HEK293 (cell line): ENCODE measurements at regions not wholly inside any gene's neighbourhood (a gene's known extent, or its start where the extent isn't known, plus 50 kb on each side); places are given as distances from the start of the nearest gene placed in this dataset.

ENCODE experiments used
- CTCF ChIA-PET: fragments of 350-600 bp; formaldehyde crosslinking; extraction: SDS; loops from one replicate; lab custom pipeline; 2021; ENCODE audit warnings: antibody characterized with exemption; lab: Yijun Ruan, JAX
- POLR2A ChIA-PET: fragments of 300-600 bp; formaldehyde crosslinking; extraction: SDS; loops from one replicate; lab custom pipeline; 2020; ENCODE audit warnings: antibody characterized with exemption, inconsistent platforms; lab: Yijun Ruan, JAX
- H3K27ac ChIP-seq: fragments of 200-500 bp; sonication (Bioruptor generic); 2 replicates; pipeline ENCODE4 v1.5.1; 2014; ENCODE audit warnings: low read depth, low read length, control low read depth, inconsistent platforms; ENCODE audit errors: extremely low read depth
- H3K36me3 ChIP-seq, 2 experiments: fragments of 200-500 bp in 1 of 2; sonication (Bioruptor generic) in 1 of 2; 1 replicate in 1 of 2; 2 replicates in 1 of 2; pipeline ENCODE4 v1.5.1; 2014 to 2017; ENCODE audit warnings: inconsistent platforms in 2 of 2, low read length in 2 of 2; ENCODE audit not compliant: control insufficient read depth in 2 of 2, insufficient read depth in 1 of 2
- H3K4me1 ChIP-seq: fragments of 200-500 bp; sonication (Bioruptor generic); 2 replicates; pipeline ENCODE4 v1.5.1; 2014; ENCODE audit warnings: mild to moderate bottlenecking, low read length, inconsistent platforms; ENCODE audit not compliant: control insufficient read depth, insufficient read depth
- H3K4me3 ChIP-seq: 2 replicates; pipeline ENCODE4 v1.5.1; 2011; ENCODE audit warnings: low read depth, mild to moderate bottlenecking, control low read depth, low read length, moderate library complexity
- H3K9me3 ChIP-seq: fragments of 200-500 bp; sonication (Bioruptor generic); 2 replicates; pipeline ENCODE4 v1.5.1; 2014; ENCODE audit warnings: low read depth, low read length, inconsistent platforms; ENCODE audit not compliant: control insufficient read depth, insufficient read depth
- ELK4 ChIP-seq: IDR thresholded peaks from 2 replicates; pipeline ENCODE4 v1.6.1; 2011; ENCODE audit warnings: mild to moderate bottlenecking, low read depth, low read length, borderline replicate concordance
- FEZF1 ChIP-seq: fragments of 450-650 bp; formaldehyde crosslinking; IDR thresholded peaks from 2 replicates; pipeline ENCODE4 v1.5.1; 2016; ENCODE audit warnings: missing biosample characterization, missing genetic modification characterization
- HOXC10 ChIP-seq: sonication (generic); formaldehyde crosslinking; IDR thresholded peaks from 2 replicates; pipeline ENCODE4 v1.8.1; 2023; ENCODE audit warnings: mild to moderate bottlenecking, missing genetic modification reagents
- ZBTB6 ChIP-seq: fragments of 450-650 bp; formaldehyde crosslinking; IDR thresholded peaks from 2 replicates; pipeline ENCODE4 v1.5.1; 2017; ENCODE audit warnings: missing biosample characterization, missing genetic modification characterization
- ZNF10 ChIP-seq: fragments of 450-650 bp; formaldehyde crosslinking; IDR thresholded peaks from 2 replicates; pipeline ENCODE4 v1.5.1; 2017; ENCODE audit warnings: missing biosample characterization, missing genetic modification characterization
- ZNF155 ChIP-seq: fragments of 450-650 bp; formaldehyde crosslinking; IDR thresholded peaks from 2 replicates; pipeline ENCODE4 v1.5.1; 2016; ENCODE audit warnings: missing biosample characterization, missing genetic modification characterization
- ZNF169 ChIP-seq: fragments of 450-650 bp; formaldehyde crosslinking; IDR thresholded peaks from 2 replicates; pipeline ENCODE4 v1.5.1; 2016; ENCODE audit warnings: missing biosample characterization, missing genetic modification characterization
- ZNF202 ChIP-seq: fragments of 450-650 bp; formaldehyde crosslinking; IDR thresholded peaks from 2 replicates; pipeline ENCODE4 v1.5.1; 2016; ENCODE audit warnings: missing biosample characterization, missing genetic modification characterization, borderline replicate concordance
- ZNF211 ChIP-seq: fragments of 450-650 bp; formaldehyde crosslinking; IDR thresholded peaks from 2 replicates; pipeline ENCODE4 v1.5.1; 2016; ENCODE audit warnings: low read depth, missing biosample characterization, missing genetic modification characterization
- ZNF292 ChIP-seq: fragments of 450-650 bp; formaldehyde crosslinking; IDR thresholded peaks from 2 replicates; pipeline ENCODE4 v1.5.1; 2016; ENCODE audit warnings: low read depth, missing biosample characterization, missing genetic modification characterization, borderline replicate concordance
- ZNF311 ChIP-seq: fragments of 450-650 bp; formaldehyde crosslinking; IDR thresholded peaks from 2 replicates; pipeline ENCODE4 v1.5.1; 2017; ENCODE audit warnings: missing biosample characterization, missing genetic modification characterization, borderline replicate concordance
- ZNF354C ChIP-seq: fragments of 450-650 bp; formaldehyde crosslinking; IDR thresholded peaks from 2 replicates; pipeline ENCODE4 v1.5.1; 2016; ENCODE audit warnings: missing biosample characterization, missing genetic modification characterization, low read depth, borderline replicate concordance
- ZNF416 ChIP-seq: fragments of 450-650 bp; formaldehyde crosslinking; IDR thresholded peaks from 2 replicates; pipeline ENCODE4 v1.5.1; 2016; ENCODE audit warnings: missing biosample characterization, missing genetic modification characterization
- ZNF518A ChIP-seq: fragments of 450-650 bp; formaldehyde crosslinking; conservative IDR thresholded peaks from 2 replicates; pipeline ENCODE4 v1.5.1; 2016; ENCODE audit warnings: low read depth, missing biosample characterization, missing genetic modification characterization
- ZNF529 ChIP-seq: fragments of 450-650 bp; formaldehyde crosslinking; IDR thresholded peaks from 2 replicates; pipeline ENCODE4 v1.5.1; 2017; ENCODE audit warnings: missing genetic modification characterization, missing biosample characterization; ENCODE audit not compliant: insufficient replicate concordance
- ZNF704 ChIP-seq: fragments of 450-650 bp; formaldehyde crosslinking; IDR thresholded peaks from 2 replicates; pipeline ENCODE4 v1.5.1; 2016; ENCODE audit warnings: missing biosample characterization, missing genetic modification characterization
- ZNF792 ChIP-seq: fragments of 450-650 bp; formaldehyde crosslinking; IDR thresholded peaks from 2 replicates; pipeline ENCODE4 v1.5.1; 2016; ENCODE audit warnings: missing biosample characterization, missing genetic modification characterization
- ZNF830 ChIP-seq: fragments of 450-650 bp; IDR thresholded peaks from 2 replicates; pipeline ENCODE4 v1.5.0; 2018; ENCODE audit warnings: missing biosample characterization, missing genetic modification characterization, low read depth, mild to moderate bottlenecking, moderate library complexity
- ZSCAN5A ChIP-seq: fragments of 450-650 bp; formaldehyde crosslinking; IDR thresholded peaks from 2 replicates; pipeline ENCODE4 v1.5.1; 2016; ENCODE audit warnings: missing biosample characterization, missing genetic modification characterization

GRCh38 chr14:40229676-40230075, 797.4 kb upstream of the FBXO33 start:
- no peaks in the 10 kb centered on the region for H3K36me3 ChIP-seq
- no peak for TF ChIP-seq ZNF202 (tag by site-specific recombination)
- TF ChIP-seq ZNF211 (tag by site-specific recombination), result no peak
- no peak for TF ChIP-seq ELK4
- TF ChIP-seq ZNF354C, result no peak
- no peak for TF ChIP-seq ZNF292 (tag by site-specific recombination)
- no peak for TF ChIP-seq ZNF169
- TF ChIP-seq ZNF10 (tag by site-specific recombination), result no peak
- no peak for TF ChIP-seq ZNF155 (tag by site-specific recombination)
- no peak for TF ChIP-seq ZNF704 (tag by site-specific recombination)
- no peak for TF ChIP-seq ZNF311
- TF ChIP-seq ZBTB6, result no peak
- no peak for TF ChIP-seq FEZF1 (tag by site-specific recombination)
- TF ChIP-seq HOXC10 (CRISPR knock-in tag), result no peak
- no peak for TF ChIP-seq ZSCAN5A (tag by site-specific recombination)
- TF ChIP-seq ZNF792 (tag by site-specific recombination), result no peak
- TF ChIP-seq ZNF830 (tag by site-specific recombination), result no peak
- TF ChIP-seq ZNF529 (tag by site-specific recombination), result no peak
- TF ChIP-seq ZNF416 (tag by site-specific recombination), result no peak
- TF ChIP-seq ZNF518A, result no peak
- no peak overlapping the region for H3K27ac ChIP-seq
- ChIA-PET POLR2A (no interaction called here), CTCF (no interaction called here)
- H3K9me3 ChIP-seq, result no peaks in the 10 kb centered on the region
- H3K4me3 ChIP-seq, result no peak overlapping the region
- no peaks in the 10 kb centered on the region for H3K4me1 ChIP-seq
